Stimulated activated CD8-positive, alpha-beta memory T cell treated with anti-CD3 and anti-CD28 coated beads, Interleukin-15, amount 100 ng/mL, for 1 hour (primary cell): ENCODE measurements at regions not wholly inside any gene's neighbourhood (a gene's known extent, or its start where the extent isn't known, plus 50 kb on each side); places are given as distances from the start of the nearest gene placed in this dataset.

Source experiments
- DNase-seq: peaks from one replicate; pipeline ENCODE4 v3.0.0-alpha.2; 2020; ENCODE audit warnings: low read depth

GRCh38 chr1:30609336-30609998 lies 113.9 kb downstream of the MATN1 start:
- no peak for DNase-seq

DNA sequence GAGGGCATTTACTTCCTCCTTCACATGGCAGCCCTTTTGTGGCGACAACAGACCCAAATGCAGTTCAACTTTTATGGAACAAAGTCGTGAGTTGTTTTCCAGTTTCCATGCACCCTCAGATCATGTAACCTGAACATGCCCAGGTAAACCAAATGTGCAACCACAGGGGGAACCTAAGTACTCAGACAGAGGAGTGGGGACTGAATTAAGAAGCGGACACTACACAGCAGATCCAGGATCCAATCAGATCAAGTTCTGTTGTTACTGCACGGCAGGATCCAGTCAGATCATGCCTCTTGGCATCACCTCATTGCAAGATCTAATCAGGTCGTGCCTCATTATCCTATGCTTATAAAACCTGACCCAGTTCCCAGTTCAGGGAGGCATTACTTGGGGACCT lies 115.7 kb downstream of the MATN1 start:
- DNase-seq = no peak

GRCh38 chr1:30606166-30606565 lies 117.2 kb downstream of the MATN1 start:
- no peak for DNase-seq

- no peak for DNase-seq
Measured at GRCh38 chr1:30605441-30605920, 117.9 kb downstream of the MATN1 start.

DNA sequence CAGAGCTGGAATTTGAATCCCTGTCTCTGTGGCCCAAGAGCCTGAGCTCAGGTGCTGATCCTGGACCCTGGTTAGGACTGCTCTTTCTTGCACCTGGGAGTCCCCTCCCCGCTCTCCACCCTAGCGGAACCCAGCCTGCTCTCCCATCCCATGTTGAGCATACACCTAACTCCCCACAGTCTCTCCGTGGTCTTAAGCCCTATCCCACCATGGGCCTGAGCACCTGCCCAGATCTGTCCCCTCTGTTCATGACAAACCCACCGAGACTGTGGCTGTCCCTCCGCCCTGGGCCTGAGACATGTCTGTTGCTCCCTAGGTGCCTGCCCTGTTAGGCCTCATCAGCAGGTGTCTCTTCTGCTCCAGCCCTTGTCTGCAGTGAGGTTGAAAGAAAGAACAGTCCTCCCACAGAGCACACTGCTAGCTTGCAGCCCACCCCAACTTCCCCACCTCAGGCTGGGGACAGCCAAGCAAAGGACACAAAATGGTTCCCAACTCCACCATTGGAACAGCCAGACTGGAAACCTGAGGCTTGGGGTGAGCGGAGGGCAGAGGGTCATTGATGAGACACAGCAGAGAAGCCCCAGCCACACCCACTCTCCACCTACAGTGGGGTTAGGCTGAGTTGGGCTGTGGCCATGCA lies 118.5 kb downstream of the MATN1 start:
- DNase-seq = no peak

- no peak for DNase-seq
Measured at GRCh38 chr1:30603081-30603858, 120.1 kb downstream of the MATN1 start.

GRCh38 chr1:30601316-30602085 lies 121.9 kb downstream of the MATN1 start:
- no peak for DNase-seq

- DNase-seq = no peak
Measured at GRCh38 chr1:30600706-30601105, 122.7 kb downstream of the MATN1 start.

DNA sequence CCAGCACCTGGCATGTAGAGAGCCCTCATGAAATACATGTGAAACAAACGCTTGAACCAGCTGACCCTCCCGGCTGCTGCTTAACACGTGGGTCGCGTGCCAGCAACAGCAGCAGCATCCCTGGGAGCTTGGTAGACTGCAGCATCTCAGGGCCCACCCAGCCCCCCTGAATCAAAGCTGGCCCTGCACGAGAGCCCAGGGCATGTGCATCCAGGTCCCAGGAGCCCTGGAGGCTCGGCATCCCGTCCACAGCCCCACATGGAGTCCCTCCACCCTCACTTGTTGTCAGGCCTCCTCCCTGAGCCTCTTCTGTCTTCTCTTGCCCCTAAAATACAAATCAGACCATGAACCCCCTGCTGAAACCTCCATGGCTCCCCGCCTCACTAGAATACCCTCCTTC lies 123.1 kb downstream of the MATN1 start:
- DNase-seq = no peak

GRCh38 chr1:30599721-30600120 lies 123.7 kb downstream of the MATN1 start:
- no peak for DNase-seq

DNA sequence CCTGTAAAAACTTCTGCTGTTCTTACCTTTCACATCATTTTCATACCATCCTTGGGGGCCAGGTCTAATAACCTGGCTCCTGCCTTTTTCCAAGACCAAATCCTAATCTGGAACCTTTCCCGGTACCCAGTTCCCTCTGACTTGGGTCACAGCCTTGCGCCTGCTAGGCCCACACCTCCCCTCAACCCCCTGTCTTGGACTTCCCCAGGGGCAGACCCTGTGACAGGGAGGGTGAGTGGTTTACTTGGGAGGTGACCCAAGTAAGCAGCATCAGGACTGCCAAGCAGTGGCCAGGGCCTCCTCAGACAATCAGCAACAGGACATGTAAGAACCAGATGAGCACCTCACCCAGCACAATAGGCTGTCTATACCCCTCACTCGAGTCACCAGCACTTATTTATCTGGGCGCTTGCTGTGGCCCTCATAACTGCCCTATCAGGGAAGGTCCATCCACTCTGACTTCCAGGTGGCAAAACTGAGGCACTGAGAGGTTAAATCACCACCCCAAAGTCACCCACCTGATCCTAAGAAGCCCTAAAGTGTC lies 124.7 kb downstream of the MATN1 start:
- DNase-seq = no peak

- DNase-seq = no peak
Measured at GRCh38 chr1:30597711-30598110, 125.7 kb downstream of the MATN1 start.

GRCh38 chr1:30596891-30597290 lies 126.5 kb downstream of the MATN1 start:
- no peak for DNase-seq

DNA sequence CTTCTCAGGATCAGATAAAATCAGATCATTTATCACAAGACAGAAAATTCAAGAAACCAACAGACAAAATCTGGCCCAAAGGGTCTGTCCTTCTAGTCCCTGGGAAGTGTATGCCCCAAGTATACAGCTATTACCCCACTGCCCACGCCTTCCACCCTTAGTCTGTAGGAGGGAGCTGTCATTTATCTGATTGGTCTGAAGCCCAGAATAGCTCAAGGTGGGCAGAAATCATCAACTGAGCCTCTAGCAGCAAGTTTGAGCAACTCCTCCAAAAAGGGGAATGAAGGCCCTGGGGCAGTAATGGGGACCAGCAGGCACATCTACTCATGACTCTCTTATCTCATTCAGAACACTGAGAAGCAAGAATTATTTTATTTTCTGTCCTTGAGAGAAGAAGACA lies 126.9 kb downstream of the MATN1 start:
- DNase-seq = no peak

- DNase-seq = no peak
Measured at GRCh38 chr1:30589083-30589482, 134.3 kb downstream of the MATN1 start.

- DNase-seq = no peak
Measured at GRCh38 chr1:30588311-30589073, 134.9 kb downstream of the MATN1 start.

DNA sequence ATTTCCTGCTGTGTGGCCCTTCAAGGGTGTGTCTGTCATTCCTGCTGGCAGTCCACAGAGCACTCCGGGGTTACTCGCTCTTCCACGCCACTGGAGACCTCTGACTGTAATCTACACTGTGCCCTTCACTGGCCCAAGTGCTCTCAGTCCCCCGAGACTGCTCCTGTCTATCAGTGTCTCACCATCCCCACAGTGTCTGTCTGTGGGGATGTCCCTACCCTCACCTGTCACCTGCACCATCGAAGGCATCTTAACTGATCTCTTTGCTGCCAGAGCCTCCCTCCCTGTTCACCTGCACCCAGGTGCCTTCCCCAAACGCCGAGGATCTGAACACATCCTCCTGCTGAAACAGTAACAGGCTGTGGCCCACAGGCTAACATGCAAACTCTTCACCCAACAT lies 136.7 kb downstream of the MATN1 start:
- no peak for DNase-seq

GRCh38 chr1:30579580-30579979 lies 143.8 kb downstream of the MATN1 start:
- DNase-seq = no peak

GRCh38 chr1:30575066-30575465 lies 148.3 kb downstream of the MATN1 start:
- DNase-seq = no peak

DNA sequence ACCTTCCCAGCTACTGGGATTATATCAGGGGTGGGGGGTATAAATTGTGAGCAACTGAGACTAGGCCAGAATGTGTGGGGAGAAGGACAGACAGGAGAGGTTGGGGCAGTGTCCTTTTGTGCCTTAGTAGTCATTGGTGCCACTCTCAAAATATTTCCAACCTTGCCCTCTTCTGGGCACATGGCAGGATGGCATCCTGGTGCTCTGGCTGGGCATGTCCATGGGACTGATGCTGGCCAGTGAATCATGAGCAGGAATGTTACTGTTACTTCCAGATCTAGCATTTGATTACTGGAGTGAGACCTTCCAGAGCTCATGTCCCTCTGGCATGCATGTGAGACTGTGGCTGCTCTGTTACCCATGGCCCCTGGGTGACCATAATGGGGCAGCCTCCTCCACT lies 151.2 kb downstream of the MATN1 start:
- no peak for DNase-seq

DNA sequence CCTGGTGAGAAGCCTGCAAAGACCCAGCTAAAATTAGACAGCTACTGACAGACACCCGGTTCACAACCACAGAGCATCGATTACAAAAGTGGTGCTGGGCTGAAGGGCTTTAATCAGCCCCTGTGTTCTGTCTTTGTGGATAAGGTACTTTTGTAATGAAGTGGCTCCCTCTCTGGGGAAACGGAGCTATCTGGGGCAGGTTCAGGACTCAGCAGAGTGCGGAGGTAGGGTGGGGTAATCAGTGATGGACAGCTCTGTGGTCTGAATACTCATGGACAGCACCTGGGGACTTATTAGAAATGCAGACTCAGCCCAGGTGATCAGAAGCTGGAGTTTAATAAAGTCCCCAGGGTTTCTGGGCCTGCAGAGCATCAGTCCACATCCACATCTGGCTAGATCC lies 152.0 kb downstream of the MATN1 start:
- DNase-seq = no peak
